Body of pancreas (tissue), 4 donors: ENCODE measurements at regions not wholly inside any gene's neighbourhood (a gene's known extent, or its start where the extent isn't known, plus 50 kb on each side); places are given as distances from the start of the nearest gene placed in this dataset.

ENCODE experiments used
- CTCF ChIP-seq, 7 experiments: fragments of 450-650 bp in 4 of 7; fragments of 200-600 bp in 3 of 7; sonication (generic) in 3 of 7; IDR thresholded peaks; one replicate each; pipeline ENCODE4 v1.5.1; 2016 to 2019; ENCODE audit warnings: antibody characterized with exemption in 7 of 7
- POLR2A ChIP-seq, 3 donors: fragments of 450-650 bp; IDR thresholded peaks; one replicate each; pipeline ENCODE4 v1.6.1; 2016; ENCODE audit warnings: antibody characterized with exemption in 3 of 3, mild to moderate bottlenecking in 2 of 3

GRCh38 chr9:86682240-86682639, 265.1 kb downstream of the GAS1 start:
- TF ChIP-seq POLR2A (IDR thresholded peaks at IDR 0.05) (no peak), CTCF (IDR thresholded peaks at IDR 0.05) (no peak)
